GM18867 (cell line): ENCODE measurements at regions not wholly inside any gene's neighbourhood (a gene's known extent, or its start where the extent isn't known, plus 50 kb on each side); places are given as distances from the start of the nearest gene placed in this dataset.
"Not testable (repeated sequence)": the region's sequence is repeated elsewhere in the genome, so short reads cannot be mapped to it uniquely, and the experiment has no call there.

ENCODE experiments used
- ATAC-seq: cut with Tn5 transposase; IDR thresholded peaks from one replicate; pipeline ENCODE4 v1.9.1; 2021; ENCODE audit warnings: mild to moderate bottlenecking, moderate library complexity; ENCODE audit not compliant: unreplicated experiment

DNA sequence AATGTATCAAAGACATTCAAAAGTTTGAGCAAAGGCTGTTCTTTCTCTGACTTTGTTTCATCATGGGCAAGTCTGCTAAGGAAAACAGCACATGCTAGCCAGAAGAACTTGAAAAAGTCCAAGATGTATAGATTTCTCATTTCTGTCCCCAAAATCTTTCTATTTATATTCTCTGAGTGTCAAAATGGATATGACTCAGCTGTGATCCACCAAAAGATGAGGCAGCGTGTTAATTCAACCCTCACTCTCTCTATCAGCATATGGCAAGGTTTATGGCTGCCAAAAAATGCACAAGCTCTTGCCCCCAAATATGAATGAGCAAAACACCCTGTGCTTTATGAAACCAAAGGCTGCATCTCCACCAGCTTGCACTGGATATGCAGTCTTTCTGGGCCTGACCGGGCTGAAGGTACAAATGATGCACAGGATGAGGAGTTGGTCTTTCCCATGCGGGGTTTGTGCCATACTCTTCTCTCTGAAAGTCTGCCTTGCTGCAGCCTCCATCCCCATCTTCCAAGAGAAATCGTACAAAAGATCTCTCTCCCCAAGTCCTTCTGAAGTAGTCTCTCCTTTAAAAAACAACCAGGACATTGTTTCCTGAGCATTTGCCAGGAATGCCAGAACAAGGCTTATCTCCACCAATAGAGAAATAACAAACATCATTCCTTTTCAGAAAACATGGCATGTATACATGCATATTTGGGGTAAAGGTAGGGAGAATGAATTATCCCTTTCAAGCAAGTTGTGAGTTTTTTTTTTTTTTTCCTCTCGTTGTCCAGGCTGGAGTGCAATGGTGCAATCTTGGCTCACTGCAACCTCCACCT is 203.4 kb downstream of the TMX1 start:
- no peak for ATAC-seq

DNA sequence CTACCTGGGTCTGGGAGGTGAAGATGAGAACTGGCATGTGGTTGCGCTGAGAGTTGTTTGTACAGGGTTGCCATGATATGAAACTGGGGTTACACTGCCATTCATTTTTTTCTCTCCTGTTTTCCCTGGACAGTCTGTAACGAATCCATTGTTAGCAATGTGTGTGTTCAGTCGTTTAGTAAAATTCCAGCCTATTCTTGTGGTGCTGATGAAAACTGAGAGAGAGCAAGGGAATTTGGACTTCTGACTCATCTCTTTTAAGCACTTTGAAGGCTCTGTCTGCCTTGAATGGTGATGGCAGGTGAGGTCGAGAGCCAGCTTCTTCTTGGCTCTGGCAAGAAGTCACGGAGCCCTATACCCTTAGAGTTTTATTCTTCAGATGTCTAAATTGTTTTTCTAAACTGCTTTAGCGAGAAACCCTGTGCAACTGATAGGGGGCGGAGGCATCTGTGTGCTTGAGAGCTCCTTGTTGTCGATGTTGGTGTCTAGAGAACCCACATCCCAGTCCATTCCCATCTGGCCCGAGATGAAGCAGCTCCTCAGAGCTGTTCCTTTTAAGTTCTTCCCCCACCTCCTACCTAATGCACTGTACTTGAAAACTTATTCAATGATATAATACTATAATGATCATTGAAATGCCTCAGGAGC is 204.4 kb downstream of the TMX1 start:
- no peak for ATAC-seq

DNA sequence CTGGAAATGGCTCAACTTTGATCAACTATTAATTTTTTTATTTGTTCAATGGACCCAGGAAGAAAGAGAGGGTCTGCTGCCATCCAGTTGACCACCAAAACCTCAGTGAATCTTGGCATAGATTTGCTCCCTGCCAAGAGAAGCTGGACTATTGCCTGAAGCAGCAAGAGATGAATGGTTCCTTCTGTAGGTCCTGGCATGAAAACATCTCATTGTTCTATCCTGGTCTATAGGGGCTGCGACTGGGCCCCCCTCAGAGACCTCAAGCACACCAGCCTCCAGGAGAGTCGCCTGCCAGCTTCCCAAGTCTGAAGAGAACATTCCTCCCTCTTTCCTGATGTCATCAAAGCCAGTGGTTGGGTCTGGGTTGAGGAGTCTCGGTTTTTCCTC is 204.9 kb downstream of the TMX1 start:
- no peak for ATAC-seq

DNA sequence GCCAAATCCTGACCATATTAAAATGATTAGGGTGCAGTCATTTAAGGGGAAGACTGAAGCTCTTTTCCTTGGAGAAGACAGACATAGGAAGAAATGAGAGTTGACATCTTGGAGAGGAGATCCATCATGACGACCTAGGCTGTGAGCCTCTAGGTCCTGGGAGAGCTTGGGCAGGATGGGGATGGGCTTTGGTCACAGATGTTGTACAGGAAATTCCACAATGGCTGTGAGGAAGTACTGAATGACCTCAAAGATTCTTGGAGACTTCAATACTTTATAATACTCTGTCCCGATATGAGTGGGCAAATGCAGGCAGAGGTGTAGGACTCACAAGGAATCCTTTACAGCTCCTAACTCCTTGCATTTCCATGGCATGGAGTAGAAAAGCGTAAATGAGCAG is 204.9 kb upstream of the FRMD6 start:
- no peak for ATAC-seq

DNA sequence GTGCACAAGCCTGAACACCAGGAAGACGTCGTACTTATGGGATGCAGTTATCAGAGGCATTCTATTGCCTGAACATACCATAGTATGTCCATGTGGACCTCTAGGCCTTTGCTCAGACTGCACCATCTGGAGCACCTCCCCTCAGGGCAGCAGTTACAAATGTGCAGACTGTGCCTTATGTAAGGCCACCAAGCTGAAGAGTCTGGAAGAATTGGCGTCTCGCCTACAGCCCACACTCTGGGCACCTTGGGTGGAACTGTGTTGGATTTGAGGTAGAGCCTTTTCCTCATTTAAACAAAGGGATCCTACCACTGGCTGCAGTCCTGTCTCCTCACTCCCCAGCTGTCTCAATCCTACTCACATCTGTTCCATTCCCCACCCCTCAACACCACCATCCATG is 204.3 kb upstream of the FRMD6 start:
- no peak for ATAC-seq

DNA sequence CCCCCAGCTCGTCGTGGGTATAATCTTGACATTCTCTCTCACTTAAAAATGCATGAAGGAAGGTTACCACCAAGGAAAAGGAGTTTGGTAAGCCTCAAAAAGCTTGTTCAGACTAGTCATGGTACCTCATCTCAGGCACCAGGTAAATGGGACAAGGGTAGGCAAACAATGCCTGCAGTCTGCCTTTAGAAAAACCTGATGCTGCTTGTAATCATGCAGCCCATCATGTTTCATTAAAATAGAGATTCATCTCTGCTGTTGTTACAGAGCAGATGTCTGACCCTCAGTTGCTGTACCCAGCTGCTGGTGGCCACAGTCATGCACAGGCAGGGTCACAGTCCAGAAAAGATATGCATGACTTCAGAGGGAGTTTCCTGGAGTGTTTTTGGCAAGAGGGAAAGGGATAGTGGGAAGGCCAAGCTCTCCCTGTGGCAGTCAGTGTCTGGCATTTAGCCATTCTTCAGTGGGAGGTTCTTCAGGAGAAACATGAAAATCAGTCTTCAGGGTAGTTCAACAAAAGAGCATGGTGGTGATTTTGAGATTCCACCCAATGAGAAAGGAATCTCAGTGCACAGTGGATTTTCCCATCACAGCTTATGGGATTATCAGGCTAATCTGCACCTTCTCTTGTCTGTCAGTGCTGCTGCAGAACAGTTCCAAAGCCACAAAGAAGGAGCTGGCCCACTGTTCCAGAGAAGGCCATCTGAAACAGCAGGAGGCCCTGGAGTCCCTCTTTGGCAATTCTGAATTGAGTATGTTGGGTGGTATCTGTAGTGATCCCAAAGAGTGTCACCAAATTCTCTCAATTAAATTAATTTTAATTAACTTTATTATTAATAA is 202.7 kb upstream of the FRMD6 start:
- no peak for ATAC-seq

DNA sequence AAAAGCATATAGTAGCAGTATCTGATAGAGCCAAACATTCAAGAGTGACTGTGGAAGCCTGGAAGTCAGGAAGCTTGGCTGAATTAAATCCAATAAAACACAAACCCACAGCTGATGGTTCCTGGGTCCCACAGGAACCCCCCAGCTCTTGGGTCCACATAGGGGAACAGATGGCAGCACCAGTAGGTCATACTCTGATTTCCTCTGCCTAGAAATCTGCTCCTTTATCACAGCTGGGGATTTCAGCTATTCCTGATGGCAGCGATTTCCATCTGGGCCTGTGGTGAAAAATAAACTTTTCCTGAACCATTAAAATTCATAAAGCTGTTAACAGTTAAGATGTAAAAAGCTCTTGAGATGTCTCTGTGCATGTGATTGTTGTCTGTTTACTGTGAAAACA is 202.0 kb upstream of the FRMD6 start:
- no peak for ATAC-seq

DNA sequence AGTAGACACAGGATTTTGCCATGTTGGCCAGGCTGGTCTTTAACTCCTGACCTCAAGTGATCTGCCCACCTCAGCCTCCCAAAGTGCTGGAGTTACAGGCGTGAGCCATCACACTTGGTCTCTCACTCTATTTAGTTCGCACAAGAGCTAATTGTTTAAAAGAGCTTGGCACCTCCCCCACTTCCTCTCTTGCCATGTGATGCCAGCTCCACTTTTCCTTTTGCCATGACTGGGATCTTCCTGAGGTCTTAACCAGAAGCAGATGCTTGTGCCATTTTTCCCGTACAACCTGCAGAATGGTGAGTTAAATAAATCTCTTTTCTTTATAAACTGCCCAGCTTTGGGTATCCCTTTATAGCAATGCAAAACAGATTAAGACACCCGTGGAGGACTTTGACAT is 200.1 kb upstream of the FRMD6 start:
- ATAC-seq, result no peak

DNA sequence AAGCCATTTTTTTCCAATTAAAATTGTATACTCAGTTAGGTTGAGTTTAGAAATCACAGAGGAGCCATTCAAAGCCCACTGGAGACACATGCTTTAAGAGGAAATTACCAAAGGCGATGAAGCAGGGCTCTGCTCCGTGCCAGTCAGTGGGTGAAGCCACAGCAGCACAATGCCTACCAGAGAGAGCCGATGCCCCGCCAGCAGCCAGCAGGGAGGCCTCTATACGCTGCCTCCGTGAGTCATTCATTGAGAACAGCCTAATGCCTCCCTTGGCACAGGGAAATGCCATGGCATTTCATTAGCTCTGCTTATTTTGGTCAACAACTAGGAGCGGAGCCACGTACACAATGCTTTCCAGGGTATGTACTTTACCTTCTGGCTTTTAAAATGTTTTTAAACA is 197.8 kb upstream of the FRMD6 start:
- no peak for ATAC-seq

DNA sequence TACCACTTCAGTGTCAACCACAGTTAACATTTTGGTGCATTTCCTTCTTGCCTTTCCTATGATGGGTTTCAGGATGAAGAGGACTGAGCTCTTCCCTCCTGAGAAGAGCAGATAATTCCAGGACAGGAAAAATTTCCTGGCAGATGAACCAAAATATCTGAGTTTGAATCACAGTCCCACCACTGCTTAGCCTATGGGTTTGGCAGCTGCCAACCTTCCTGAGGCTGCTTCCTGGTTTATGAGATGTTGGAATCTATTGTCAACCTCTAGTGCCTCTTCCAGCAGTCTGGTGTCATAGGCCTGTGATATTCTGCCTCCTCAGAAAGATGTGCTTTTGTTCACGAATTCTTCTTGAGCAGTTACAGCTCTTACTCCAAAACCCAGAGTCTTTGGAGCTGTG is 197.4 kb upstream of the FRMD6 start:
- ATAC-seq, result no peak

DNA sequence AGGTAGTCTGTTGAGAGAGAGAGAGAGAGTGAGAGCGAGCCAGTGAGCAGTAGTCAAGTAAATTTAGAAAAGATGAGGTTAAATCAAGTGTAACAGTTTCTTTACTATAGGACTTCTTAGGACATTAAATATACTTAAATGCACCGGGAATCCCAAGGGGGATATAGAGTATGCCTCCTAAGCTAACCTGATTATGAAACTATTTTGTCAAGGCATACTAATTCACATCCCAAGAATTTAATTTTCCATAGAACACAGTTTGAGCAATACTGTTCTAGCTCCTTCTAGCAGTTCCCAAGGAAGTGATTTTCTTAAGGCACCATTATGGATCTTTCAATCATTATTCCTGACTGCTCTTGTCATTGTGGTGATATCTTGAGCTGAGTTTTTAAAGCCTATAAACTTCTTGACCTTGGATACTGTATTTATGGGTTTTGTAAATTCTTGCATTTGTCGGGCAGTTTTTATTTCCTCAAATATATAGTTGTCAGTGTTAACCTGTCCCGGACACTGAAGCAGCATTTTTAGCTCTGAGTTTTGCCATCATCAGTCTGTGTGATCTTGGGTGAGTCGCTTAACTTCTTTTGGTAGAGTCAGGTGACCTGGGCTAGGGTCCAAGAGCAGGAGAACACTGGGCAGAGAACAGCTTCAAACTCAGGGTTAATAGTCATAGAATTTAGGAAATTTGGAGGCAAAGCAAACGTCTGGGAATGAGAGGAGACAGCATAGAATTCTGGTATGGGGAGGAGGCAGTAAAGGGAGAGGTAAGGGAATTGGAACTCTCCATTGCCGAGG is 196.5 kb upstream of the FRMD6 start:
- no peak for ATAC-seq

DNA sequence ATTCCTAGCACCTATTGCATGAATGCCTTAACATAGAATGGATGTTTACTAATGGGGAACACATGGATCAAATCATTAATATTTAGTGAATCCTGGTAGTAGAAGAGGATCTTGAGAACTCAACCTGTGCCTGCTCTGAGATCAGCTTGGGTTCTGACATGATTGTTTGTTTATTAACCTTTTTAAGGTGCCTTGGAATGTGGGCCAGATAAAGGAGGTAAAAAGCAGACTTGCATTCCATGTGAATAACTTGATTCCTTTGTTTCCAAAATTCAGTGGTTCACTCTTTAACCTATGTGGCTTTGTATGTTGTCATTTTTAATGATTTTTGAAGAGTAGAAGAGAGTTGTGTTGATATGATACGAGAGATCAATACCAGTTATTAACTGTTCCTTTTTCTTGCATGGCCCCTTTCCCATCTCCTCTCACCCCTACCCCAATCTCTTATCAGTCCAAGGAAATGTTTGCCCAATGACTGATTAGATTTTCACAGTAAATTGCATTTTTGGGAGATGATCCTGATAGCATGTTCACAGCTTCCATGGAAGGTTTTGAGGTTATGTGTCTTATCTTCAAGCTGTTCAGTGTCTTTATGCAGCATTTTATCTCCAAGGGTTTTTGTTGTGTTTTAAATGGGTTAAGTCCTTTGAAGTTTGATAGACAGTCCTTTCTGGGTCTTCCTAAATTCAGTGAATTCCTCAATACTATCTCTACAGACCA is 193.7 kb upstream of the FRMD6 start:
- ATAC-seq, result no peak

DNA sequence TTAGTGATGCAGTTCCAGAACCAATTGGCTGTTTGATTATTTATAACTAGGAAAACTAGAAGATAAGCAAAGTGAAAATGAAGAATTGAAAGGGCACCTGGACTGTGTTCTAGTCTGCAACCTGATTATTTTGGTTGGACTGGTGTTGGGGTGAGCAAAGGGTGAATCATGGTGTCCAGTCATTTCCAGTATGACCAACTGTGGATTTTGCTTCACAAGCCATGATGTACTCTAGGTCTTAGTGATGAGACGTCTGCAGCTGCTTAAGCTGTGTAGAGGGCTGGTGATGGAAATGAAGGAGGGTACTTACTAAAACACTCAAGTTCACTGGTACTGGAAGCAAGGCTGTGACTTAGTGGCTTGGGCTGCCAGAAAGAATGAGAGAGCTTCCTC is 193.2 kb upstream of the FRMD6 start:
- ATAC-seq, result no peak

DNA sequence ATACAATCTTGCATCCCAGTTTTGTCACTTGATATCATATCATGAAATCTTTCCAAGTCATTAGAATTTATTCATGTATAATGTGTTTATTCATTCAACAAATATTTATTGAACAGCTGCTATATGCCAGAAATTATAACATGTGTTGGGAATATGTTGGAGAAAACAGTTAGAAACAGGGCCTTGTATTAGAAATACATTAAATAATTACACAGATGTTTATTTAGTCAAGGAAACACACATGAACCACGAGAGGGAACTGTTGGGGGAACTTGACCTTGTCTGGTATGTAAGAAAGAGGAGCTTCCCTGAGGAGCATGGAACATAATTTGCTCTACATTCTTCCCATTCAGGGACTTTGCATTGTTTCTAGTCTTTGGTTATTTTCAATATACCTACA is 191.7 kb upstream of the FRMD6 start:
- ATAC-seq, result no peak

DNA sequence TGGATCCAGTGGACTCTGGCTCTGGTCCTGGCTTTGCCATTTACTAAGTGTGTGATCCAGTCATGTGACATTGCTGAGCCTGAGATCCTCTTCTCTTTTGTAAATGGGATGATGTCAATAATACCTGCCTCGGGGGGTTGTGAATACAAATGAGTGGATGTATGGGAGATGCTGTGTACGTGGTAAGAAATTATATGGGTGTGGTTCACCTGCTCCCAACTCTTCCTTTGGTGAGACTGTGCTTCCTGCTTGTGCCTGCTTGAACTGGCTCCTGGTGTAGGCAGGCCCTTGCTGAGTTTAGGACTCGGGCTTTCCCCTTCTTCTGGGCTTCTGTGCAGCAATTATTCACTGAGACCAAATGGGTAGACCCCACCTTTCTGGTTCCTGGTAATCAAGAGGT is 189.5 kb upstream of the FRMD6 start:
- no peak for ATAC-seq

DNA sequence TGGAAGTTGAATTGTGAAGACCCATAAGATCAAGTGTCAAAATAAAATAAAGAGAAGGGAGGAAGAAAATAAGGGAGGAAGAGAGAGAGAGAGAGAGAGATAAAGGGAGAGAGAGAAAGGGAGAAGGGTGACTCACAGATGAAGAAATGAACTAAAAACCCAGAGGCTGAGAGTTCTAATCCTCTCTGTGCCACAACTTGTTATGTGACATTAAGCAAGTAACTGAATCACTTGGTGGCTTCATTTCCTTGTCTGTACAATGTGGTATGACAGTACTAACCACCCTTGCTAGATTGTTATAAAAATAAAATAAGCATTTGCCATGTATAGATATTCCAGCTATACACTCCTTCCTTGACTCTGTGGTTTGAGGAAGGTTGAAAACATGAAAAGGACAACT is 189.0 kb upstream of the FRMD6 start:
- no peak for ATAC-seq

DNA sequence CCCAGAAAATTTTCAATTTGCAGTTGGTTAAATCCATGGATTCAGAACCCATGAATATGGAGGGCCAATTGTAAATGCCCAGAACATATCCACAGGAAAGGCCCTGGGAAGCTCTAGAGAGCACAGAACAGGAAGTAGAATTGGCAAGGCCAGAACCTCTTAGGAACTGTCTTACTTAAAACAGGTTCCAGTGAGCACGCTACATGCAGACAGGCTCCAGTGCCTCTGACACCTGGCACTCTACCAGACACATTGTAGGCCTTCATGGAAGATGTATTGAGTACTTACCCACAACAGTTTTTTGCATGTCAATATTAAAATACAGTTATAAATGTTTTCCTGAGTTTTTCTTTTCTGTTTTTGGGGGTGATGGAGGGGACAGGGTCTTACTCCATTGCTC is 188.2 kb upstream of the FRMD6 start:
- ATAC-seq, result no peak

DNA sequence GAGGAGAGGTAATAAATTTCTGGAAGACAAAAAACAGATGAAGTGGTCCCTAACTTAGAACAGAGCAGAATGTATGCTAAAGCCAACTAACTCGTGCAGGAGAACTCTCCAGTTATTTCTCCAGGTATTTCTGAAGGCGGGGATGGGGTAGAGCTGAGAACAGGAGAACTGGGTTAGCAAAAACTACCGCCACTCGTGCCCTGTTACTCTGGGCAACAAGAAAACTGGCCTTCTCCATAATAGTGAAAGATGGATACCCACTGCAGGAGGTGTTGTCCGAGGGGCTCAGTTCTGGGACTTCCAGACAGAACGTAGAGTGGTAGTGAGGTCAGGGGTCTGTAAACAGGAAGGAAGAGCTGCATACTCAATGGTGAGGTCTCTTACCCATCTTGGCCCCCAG is 187.3 kb upstream of the FRMD6 start:
- ATAC-seq, result no peak

DNA sequence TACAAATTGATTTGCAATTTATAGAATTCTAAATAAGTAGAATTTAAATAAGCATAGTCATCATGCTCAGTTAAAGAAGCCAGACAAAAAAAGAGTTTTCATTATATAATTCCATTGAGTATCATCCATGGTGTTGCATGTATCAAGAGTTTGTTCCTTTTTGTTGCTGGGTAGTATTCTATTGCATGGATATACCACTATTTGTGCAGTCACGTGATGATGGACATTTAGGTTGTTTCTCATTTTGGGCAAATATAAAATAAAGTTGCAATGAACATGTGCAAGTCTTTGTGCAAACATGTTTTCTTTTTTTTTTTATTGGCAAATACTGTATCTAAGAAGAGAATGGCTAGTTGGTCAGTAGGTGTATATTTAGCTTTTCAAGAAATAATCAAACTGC is 186.2 kb upstream of the FRMD6 start:
- no peak for ATAC-seq

DNA sequence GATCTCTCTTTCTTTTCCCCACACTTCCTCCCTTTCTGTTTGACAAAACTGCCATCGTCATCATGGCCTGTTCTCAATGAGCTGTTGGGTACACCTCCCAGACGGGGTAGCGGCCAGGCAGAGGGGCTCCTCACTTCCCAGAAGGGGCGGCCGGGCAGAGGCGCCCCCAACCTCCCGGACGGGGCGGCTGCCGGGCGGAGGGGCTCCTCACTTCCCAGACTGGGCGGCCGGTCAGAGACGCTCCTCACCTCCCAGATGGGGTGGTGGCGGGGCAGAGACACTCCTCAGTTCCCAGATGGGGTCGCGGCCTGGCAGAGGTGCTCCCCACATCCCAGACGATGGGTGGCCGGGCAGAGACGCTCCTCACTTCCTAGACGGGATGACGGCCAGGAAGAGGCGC is 184.3 kb upstream of the FRMD6 start:
- not testable (repeated sequence) for ATAC-seq
